ENCODE measurements at regions not wholly inside any gene's neighbourhood (a gene's known extent, or its start where the extent isn't known, plus 50 kb on each side); places are given as distances from the start of the nearest gene placed in this dataset.

- TF ChIP-seq CTCF (IDR thresholded peaks at IDR 0.05; ENCODE audit: insufficient read depth, low read length) (no peak), SPI1 (IDR thresholded peaks at IDR 0.05; ENCODE audit: borderline replicate concordance, low read depth) (no peak), POLR2AphosphoS5 (IDR thresholded peaks at IDR 0.05; ENCODE audit: low read depth) (no peak)
Measured at GRCh38 chr12:13368431-13368830, 171.9 kb downstream of the EMP1 start.
